Neural progenitor cell (in vitro differentiated cells): ENCODE measurements at regions not wholly inside any gene's neighbourhood (a gene's known extent, or its start where the extent isn't known, plus 50 kb on each side); places are given as distances from the start of the nearest gene placed in this dataset.
A peak's percentile ranks its signal among the peaks of the same experiment; 100 is the strongest.

Source experiments
- DNase-seq: peaks from one replicate; pipeline ENCODE4 v3.0.0-alpha.2; 2016; ENCODE audit warnings: low spot score
- H2AFZ ChIP-seq: fragments of 200-600 bp; sonication (generic); replicated peaks from 2 replicates; pipeline ENCODE4 v1.6.1; 2016; ENCODE audit warnings: antibody characterized with exemption
- H3F3A ChIP-seq: fragments of 200-600 bp; sonication (generic); 2 replicates; pipeline ENCODE4 v1.6.1; 2016; ENCODE audit warnings: antibody characterized with exemption, low read depth
- H3K27ac ChIP-seq: fragments of 200-600 bp; sonication (generic); 2 replicates; pipeline ENCODE4 v1.5.1; 2016; ENCODE audit warnings: mild to moderate bottlenecking
- H3K27me3 ChIP-seq: fragments of 200-600 bp; sonication (generic); 2 replicates; pipeline ENCODE4 v1.6.1; 2016; ENCODE audit warnings: mild to moderate bottlenecking, moderate library complexity
- H3K36me3 ChIP-seq: fragments of 200-600 bp; sonication (generic); 2 replicates; pipeline ENCODE4 v1.5.1; 2016
- H3K4me1 ChIP-seq: fragments of 200-600 bp; sonication (generic); 2 replicates; pipeline ENCODE4 v1.6.1; 2016; ENCODE audit warnings: mixed run types
- H3K4me2 ChIP-seq: fragments of 200-600 bp; sonication (generic); 2 replicates; pipeline ENCODE4 v1.6.1; 2016
- H3K4me3 ChIP-seq: fragments of 200-600 bp; sonication (generic); 2 replicates; pipeline ENCODE4 v1.5.1; 2016
- H3K79me2 ChIP-seq: fragments of 200-600 bp; sonication (generic); 2 replicates; pipeline ENCODE4 v1.6.1; 2016; ENCODE audit warnings: low read depth
- H3K9ac ChIP-seq: fragments of 200-600 bp; sonication (generic); 2 replicates; pipeline ENCODE4 v1.6.1; 2016
- H3K9me3 ChIP-seq: fragments of 200-600 bp; sonication (generic); 2 replicates; pipeline ENCODE4 v1.5.1; 2016; ENCODE audit warnings: low read depth
- H4K20me1 ChIP-seq: fragments of 200-600 bp; sonication (generic); 2 replicates; pipeline ENCODE4 v1.6.1; 2016; ENCODE audit warnings: low read depth
- H3K27ac Mint-ChIP-seq: 3 replicates; pipeline ENCODE4 v1.8.0; 2021; ENCODE audit warnings: mixed read lengths
- H3K27me3 Mint-ChIP-seq: 2 replicates; pipeline ENCODE4 v1.8.0; 2022; ENCODE audit warnings: low read depth, mild to moderate bottlenecking, inconsistent platforms, moderate library complexity, mixed read lengths; ENCODE audit not compliant: insufficient read depth
- H3K36me3 Mint-ChIP-seq: 3 replicates; pipeline ENCODE4 v1.8.0; 2021; ENCODE audit warnings: mixed read lengths
- H3K4me1 Mint-ChIP-seq: 3 replicates; pipeline ENCODE4 v1.8.0; 2021; ENCODE audit warnings: mixed read lengths
- H3K4me3 Mint-ChIP-seq: 3 replicates; pipeline ENCODE4 v1.8.0; 2021; ENCODE audit warnings: mild to moderate bottlenecking, moderate library complexity, mixed read lengths
- H3K9me3 Mint-ChIP-seq: 3 replicates; pipeline ENCODE4 v1.8.0; 2020; ENCODE audit warnings: mixed read lengths
- CTCF ChIP-seq: fragments of 200-600 bp; sonication (generic); IDR thresholded peaks from 2 replicates; pipeline ENCODE4 v1.5.1; 2017; ENCODE audit warnings: antibody characterized with exemption, mild to moderate bottlenecking
- EZH2 ChIP-seq: fragments of 200-600 bp; sonication (generic); IDR thresholded peaks from 2 replicates; pipeline ENCODE4 v1.6.1; 2017; ENCODE audit warnings: antibody characterized with exemption, mild to moderate bottlenecking, moderate library complexity
- EZH2phosphoT487 ChIP-seq: fragments of 200-600 bp; sonication (generic); IDR thresholded peaks from 2 replicates; pipeline ENCODE4 v1.6.1; 2017; ENCODE audit warnings: antibody characterized with exemption

- no peak overlapping the region for H3K27ac Mint-ChIP-seq
- Histone ChIP-seq H2AFZ (no peak overlapping the region), H3K36me3 (no peaks in the 10 kb centered on the region), H3K4me2 (no peak overlapping the region), H3K4me3 (no peak overlapping the region), H3K9ac (no peak overlapping the region), H3K27ac (no peak overlapping the region), H3K9me3 (no peaks in the 10 kb centered on the region), H3K79me2 (no peaks in the 10 kb centered on the region), H3F3A (peaks cover 4% of the 10 kb centered on the region), H3K4me1 (peaks cover 4% of the 10 kb centered on the region), H4K20me1 (no peaks in the 10 kb centered on the region), H3K27me3 (no peaks in the 10 kb centered on the region)
- TF ChIP-seq CTCF: no peak
- no peak for TF ChIP-seq EZH2
- no peak for TF ChIP-seq EZH2phosphoT487
- H3K27me3 Mint-ChIP-seq: peaks cover 6% of the 10 kb centered on the region
- peaks cover 2% of the 10 kb centered on the region for H3K36me3 Mint-ChIP-seq
- peaks cover 25% of the 10 kb centered on the region for H3K4me1 Mint-ChIP-seq
- no peak for DNase-seq
- H3K4me3 Mint-ChIP-seq: peak overlapping the region; percentile 36
- no peaks in the 10 kb centered on the region for H3K9me3 Mint-ChIP-seq
These were observed 50.5 kb upstream of the PIM1 start for GRCh38 chr6:37119387-37119886.
